CD4-positive, CD25-positive, alpha-beta regulatory T cell (primary cell): ENCODE measurements at regions not wholly inside any gene's neighbourhood (a gene's known extent, or its start where the extent isn't known, plus 50 kb on each side); places are given as distances from the start of the nearest gene placed in this dataset.

ENCODE experiments used
- ATAC-seq, 2 donors: fragments of 150-1000 bp; cut with Tn5 transposase; one replicate each; pipeline ENCODE4 v1.10.0; 2021; ENCODE audit warnings: low read depth in 2 of 2, moderate number of reproducible peaks in 2 of 2, moderate library complexity in 1 of 2
- DNase-seq, 3 donors: peaks; one replicate each; pipeline versions ENCODE4 v3.0.0 to v3.0.0-alpha.2; 2012 to 2022; ENCODE audit warnings: mixed read lengths in 1 of 3
- H3K27ac ChIP-seq: one replicate; pipeline ENCODE4 v1.7.0; 2013; ENCODE audit warnings: mild to moderate bottlenecking, low read length; ENCODE audit not compliant: insufficient read depth, poor library complexity, severe bottlenecking
- H3K27me3 ChIP-seq: one replicate; pipeline ENCODE4 v1.7.0; 2013; ENCODE audit warnings: low read length; ENCODE audit not compliant: control insufficient read depth, insufficient read depth
- H3K36me3 ChIP-seq: one replicate; pipeline ENCODE4 v1.7.0; 2013; ENCODE audit warnings: mild to moderate bottlenecking, low read length, moderate library complexity; ENCODE audit not compliant: control insufficient read depth, insufficient read depth
- H3K4me1 ChIP-seq: 2 replicates; pipeline ENCODE4 v1.7.0; 2013; ENCODE audit warnings: mild to moderate bottlenecking, low read length; ENCODE audit not compliant: insufficient read depth, control insufficient read depth, poor library complexity, severe bottlenecking
- H3K4me3 ChIP-seq: one replicate; pipeline ENCODE4 v1.7.0; 2013; ENCODE audit warnings: low read depth, mild to moderate bottlenecking, low read length, moderate library complexity
- H3K9me3 ChIP-seq, 2 experiments: 1 replicate in 1 of 2; 2 replicates in 1 of 2; pipeline ENCODE4 v1.7.0; 2013; ENCODE audit warnings: low read length in 2 of 2, mild to moderate bottlenecking in 1 of 2, moderate library complexity in 1 of 2; ENCODE audit not compliant: control insufficient read depth in 2 of 2
- H3K27ac Mint-ChIP-seq, 3 donors: one replicate each; pipeline ENCODE4 v1.8.0; 2020 to 2022; ENCODE audit warnings: mild to moderate bottlenecking in 3 of 3, mixed read lengths in 3 of 3, moderate library complexity in 2 of 3
- H3K27me3 Mint-ChIP-seq: one replicate; pipeline ENCODE4 v1.8.0; 2022; ENCODE audit warnings: mild to moderate bottlenecking, mixed read lengths
- H3K36me3 Mint-ChIP-seq: one replicate; pipeline ENCODE4 v1.8.0; 2020; ENCODE audit warnings: mixed read lengths
- H3K4me1 Mint-ChIP-seq, 4 donors: one replicate each; pipeline ENCODE4 v1.8.0; 2020 to 2022; ENCODE audit warnings: mixed read lengths in 4 of 4, mild to moderate bottlenecking in 1 of 4
- H3K4me3 Mint-ChIP-seq, 4 donors: one replicate each; pipeline ENCODE4 v1.8.0; 2020 to 2022; ENCODE audit warnings: mild to moderate bottlenecking in 4 of 4, mixed read lengths in 4 of 4, moderate library complexity in 3 of 4
- H3K9me3 Mint-ChIP-seq, 7 donors: one replicate each; pipeline ENCODE4 v1.8.0; 2020 to 2022; ENCODE audit warnings: mixed read lengths in 7 of 7, mild to moderate bottlenecking in 3 of 7, moderate library complexity in 2 of 7

DNA sequence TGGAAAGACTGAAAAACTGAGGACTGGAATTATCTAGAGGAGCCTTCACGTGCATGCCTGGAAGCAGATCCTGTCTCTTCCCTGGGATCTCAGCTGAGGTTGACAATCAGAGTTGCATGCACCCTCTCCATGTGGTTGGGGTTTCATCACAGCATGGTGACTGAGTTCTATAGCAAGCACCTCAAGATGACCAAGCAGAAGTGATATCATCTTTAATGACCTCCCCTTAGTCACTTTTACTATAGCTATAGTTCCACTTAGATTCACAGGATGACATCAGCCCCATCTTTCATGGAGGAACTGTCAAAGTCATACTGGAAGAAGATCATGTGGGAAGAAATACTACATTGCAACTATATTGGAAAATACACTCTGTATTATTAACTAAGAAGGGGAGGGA is 105.8 kb upstream of the ATXN7L3B start:
- H3K4me3 Mint-ChIP-seq = no peak overlapping the region
- no peak overlapping the region for H3K27ac Mint-ChIP-seq
- no peak overlapping the region for H3K27ac ChIP-seq

DNA sequence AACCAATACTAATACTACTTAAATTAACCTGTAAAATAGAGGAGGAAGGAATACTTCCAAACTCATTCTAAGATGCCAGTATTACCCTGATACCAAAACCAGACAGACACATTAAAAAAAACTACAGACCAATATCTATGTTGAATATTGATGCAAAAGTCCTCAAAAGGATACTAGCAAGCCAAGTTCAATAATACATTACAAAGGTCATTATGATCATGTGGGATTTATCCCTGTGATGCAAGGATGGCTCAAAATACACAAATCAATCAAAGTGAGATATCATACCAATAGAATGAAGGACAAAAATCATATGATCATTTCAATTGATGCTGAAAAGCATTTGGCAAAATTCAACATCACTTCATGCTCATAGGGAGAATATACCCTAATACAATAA is 97.2 kb upstream of the ATXN7L3B start:
- Mint-ChIP-seq H3K9me3 (peaks cover 0 to 6% (median 0%) of the 10 kb centered on the region in 7 donors), H3K4me1 (no peaks in the 10 kb centered on the region), H3K36me3 (no peaks in the 10 kb centered on the region), H3K4me3 (no peak overlapping the region), H3K27ac (no peak overlapping the region), H3K27me3 (no peaks in the 10 kb centered on the region)
- H3K4me1 ChIP-seq = no peaks in the 10 kb centered on the region
- no peak overlapping the region for H3K27ac ChIP-seq
- no peaks in the 10 kb centered on the region for H3K36me3 ChIP-seq
- H3K27me3 ChIP-seq = no peaks in the 10 kb centered on the region
- no peaks in the 10 kb centered on the region for H3K9me3 ChIP-seq
- no peak overlapping the region for H3K4me3 ChIP-seq
- ATAC-seq (no peak), DNase-seq (no peak)

More for the DNA sequence above, 105.8 kb upstream of the ATXN7L3B start:
- Histone ChIP-seq H3K27me3 (no peaks in the 10 kb centered on the region), H3K9me3 (no peaks in the 10 kb centered on the region), H3K4me1 (no peaks in the 10 kb centered on the region), H3K36me3 (no peaks in the 10 kb centered on the region), H3K4me3 (no peak overlapping the region)
- Mint-ChIP-seq H3K9me3 (peaks cover 0 to 11% (median 1%) of the 10 kb centered on the region in 7 donors), H3K27me3 (no peaks in the 10 kb centered on the region), H3K4me1 (no peaks in the 10 kb centered on the region), H3K36me3 (no peaks in the 10 kb centered on the region)
- ATAC-seq = no peak
- DNase-seq = no peak

DNA sequence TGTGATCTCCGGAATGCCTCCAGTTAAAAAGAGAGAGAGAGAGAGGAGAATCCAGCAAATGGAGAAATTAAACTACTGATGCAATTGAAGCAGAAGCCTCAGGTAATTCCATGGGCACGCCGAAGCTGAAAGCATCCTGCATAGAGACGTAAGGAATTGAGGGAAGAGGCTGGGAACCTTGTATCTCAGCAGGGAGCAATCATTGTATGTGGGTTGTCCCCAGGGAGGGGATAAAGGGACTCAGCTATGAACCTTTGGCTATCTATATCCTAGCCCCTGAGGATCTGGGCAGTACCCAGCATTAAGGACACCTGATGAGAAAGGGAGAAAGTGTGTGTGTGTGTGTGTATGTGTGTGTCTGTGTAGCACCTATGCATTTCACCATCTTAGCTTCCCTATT is 95.8 kb upstream of the ATXN7L3B start:
- H3K4me1 Mint-ChIP-seq = no peaks in the 10 kb centered on the region
- H3K27ac ChIP-seq = no peak overlapping the region
- no peaks in the 10 kb centered on the region for H3K36me3 ChIP-seq
- no peaks in the 10 kb centered on the region for H3K27me3 ChIP-seq
- no peak overlapping the region for H3K27ac Mint-ChIP-seq
- H3K4me1 ChIP-seq = no peaks in the 10 kb centered on the region
- H3K36me3 Mint-ChIP-seq = no peaks in the 10 kb centered on the region
- H3K27me3 Mint-ChIP-seq = no peaks in the 10 kb centered on the region
- ATAC-seq (no peak), DNase-seq (no peak)
- no peaks in the 10 kb centered on the region for H3K9me3 ChIP-seq
- H3K9me3 Mint-ChIP-seq = peaks cover 0 to 1% (median 0%) of the 10 kb centered on the region in 7 donors
- no peak overlapping the region for H3K4me3 Mint-ChIP-seq
- no peak overlapping the region for H3K4me3 ChIP-seq

DNA sequence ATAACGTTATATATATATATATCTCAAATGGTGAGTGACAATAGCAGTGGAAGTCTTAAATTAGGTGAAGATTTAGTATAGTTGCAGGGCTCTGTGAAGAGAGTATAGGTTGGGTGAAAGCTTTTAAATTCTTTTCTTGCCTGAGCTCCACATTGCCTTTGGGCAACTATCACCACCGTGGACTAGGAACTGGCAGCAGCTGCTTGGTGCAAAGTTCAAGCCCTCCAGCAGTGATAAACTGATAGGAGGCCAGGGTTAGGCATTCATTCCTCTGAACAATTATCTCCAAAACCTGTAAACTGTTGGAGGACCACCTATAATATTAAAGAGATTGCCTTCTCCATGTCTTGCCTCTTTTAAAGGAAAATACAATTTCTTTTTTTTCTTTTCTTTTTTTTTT is 91.2 kb upstream of the ATXN7L3B start:
- Mint-ChIP-seq H3K27me3 (peaks cover 6% of the 10 kb centered on the region), H3K9me3 (peaks cover 0 to 1% (median 0%) of the 10 kb centered on the region in 7 donors), H3K4me3 (no peak overlapping the region), H3K27ac (no peak overlapping the region), H3K4me1 (no peaks in the 10 kb centered on the region), H3K36me3 (no peaks in the 10 kb centered on the region)
- no peak for DNase-seq
- Histone ChIP-seq H3K36me3 (no peaks in the 10 kb centered on the region), H3K27me3 (no peaks in the 10 kb centered on the region), H3K9me3 (no peaks in the 10 kb centered on the region), H3K27ac (no peak overlapping the region), H3K4me1 (no peaks in the 10 kb centered on the region), H3K4me3 (no peak overlapping the region)
- ATAC-seq = no peak

DNA sequence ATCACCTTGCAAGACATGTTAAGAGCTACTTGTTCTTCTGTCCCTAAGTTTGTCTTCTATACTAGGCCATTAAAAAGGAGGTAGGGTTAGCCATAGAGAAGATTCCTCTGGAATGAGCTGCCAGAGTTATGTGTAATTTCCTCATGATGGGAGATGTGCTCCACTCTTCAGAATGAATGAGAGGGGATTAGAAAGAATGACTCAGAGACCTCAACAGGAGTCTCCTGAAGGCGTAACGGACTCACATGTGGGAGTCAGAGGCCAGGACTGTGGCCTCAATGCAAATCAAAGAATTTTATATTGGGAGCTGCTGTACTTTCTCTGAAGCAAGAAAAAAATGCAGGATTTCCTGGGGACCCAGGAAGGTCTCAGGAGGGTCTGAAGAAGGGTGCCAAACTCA is 87.8 kb upstream of the ATXN7L3B start:
- Histone ChIP-seq H3K27me3 (no peaks in the 10 kb centered on the region), H3K36me3 (no peaks in the 10 kb centered on the region), H3K4me1 (no peaks in the 10 kb centered on the region), H3K9me3 (no peaks in the 10 kb centered on the region), H3K27ac (no peak overlapping the region), H3K4me3 (no peak overlapping the region)
- H3K4me1 Mint-ChIP-seq = no peaks in the 10 kb centered on the region
- H3K27me3 Mint-ChIP-seq = peaks cover 6% of the 10 kb centered on the region
- DNase-seq (no peak), ATAC-seq (no peak)
- no peak overlapping the region for H3K4me3 Mint-ChIP-seq
- H3K27ac Mint-ChIP-seq = no peak overlapping the region
- H3K36me3 Mint-ChIP-seq = no peaks in the 10 kb centered on the region
- peaks cover 0 to 1% (median 0%) of the 10 kb centered on the region in 7 donors for H3K9me3 Mint-ChIP-seq

DNA sequence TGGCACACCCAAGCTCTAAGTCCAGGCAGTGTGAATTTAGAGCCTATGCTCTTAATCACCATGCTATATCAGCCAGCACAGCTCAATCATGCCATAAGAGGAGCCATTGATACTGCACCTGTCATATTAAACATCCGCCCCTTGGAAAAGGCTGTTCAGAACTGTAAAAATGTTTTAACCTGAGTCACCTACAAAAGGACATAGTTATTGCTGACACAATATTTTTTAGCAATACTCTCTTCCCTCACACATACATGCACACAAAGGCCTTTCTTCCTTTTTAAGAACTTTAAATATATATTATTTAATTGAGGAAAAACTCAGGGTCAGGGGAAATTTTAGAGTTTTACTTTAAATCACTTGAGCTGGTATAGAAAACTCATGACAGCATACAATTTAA is 83.5 kb upstream of the ATXN7L3B start:
- H3K27ac Mint-ChIP-seq = no peak overlapping the region
- H3K36me3 Mint-ChIP-seq = no peaks in the 10 kb centered on the region
- H3K9me3 ChIP-seq = no peaks in the 10 kb centered on the region
- no peaks in the 10 kb centered on the region for H3K27me3 Mint-ChIP-seq
- DNase-seq (no peak), ATAC-seq (no peak)
- H3K4me1 Mint-ChIP-seq = peaks cover 0 to 2% (median 0%) of the 10 kb centered on the region in 4 donors
- H3K9me3 Mint-ChIP-seq = no peaks in the 10 kb centered on the region
- no peaks in the 10 kb centered on the region for H3K4me1 ChIP-seq
- no peak overlapping the region for H3K27ac ChIP-seq
- no peak overlapping the region for H3K4me3 Mint-ChIP-seq
- H3K36me3 ChIP-seq = no peaks in the 10 kb centered on the region
- no peak overlapping the region for H3K4me3 ChIP-seq
- H3K27me3 ChIP-seq = no peaks in the 10 kb centered on the region

DNA sequence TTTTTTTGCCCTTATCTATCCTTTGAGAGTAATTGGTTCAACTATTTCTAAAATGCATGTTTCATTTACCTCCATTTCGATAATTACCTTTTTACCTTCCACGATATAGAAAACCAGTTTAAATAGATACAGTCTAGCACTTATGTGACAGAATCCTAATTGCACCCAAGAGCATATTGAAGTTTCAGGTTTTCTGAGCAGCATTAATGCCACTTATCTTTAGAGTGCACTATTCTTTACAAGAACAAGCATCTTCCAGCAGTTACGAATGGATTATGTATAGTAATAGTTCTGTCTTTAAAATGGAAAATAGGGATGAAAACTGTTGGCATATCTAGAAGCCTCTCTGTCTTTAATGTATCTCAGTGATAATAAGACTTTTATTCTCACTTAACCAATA is 82.2 kb upstream of the ATXN7L3B start:
- Histone ChIP-seq H3K27ac (no peak overlapping the region), H3K36me3 (no peaks in the 10 kb centered on the region), H3K9me3 (no peaks in the 10 kb centered on the region), H3K27me3 (no peaks in the 10 kb centered on the region), H3K4me1 (no peaks in the 10 kb centered on the region), H3K4me3 (no peak overlapping the region)
- ATAC-seq (no peak), DNase-seq (no peak)
- no peaks in the 10 kb centered on the region for H3K27me3 Mint-ChIP-seq
- no peaks in the 10 kb centered on the region for H3K36me3 Mint-ChIP-seq
- H3K4me1 Mint-ChIP-seq = peaks cover 0 to 2% (median 0%) of the 10 kb centered on the region in 4 donors
- no peak overlapping the region for H3K27ac Mint-ChIP-seq
- H3K9me3 Mint-ChIP-seq = no peaks in the 10 kb centered on the region
- H3K4me3 Mint-ChIP-seq = no peak overlapping the region

DNA sequence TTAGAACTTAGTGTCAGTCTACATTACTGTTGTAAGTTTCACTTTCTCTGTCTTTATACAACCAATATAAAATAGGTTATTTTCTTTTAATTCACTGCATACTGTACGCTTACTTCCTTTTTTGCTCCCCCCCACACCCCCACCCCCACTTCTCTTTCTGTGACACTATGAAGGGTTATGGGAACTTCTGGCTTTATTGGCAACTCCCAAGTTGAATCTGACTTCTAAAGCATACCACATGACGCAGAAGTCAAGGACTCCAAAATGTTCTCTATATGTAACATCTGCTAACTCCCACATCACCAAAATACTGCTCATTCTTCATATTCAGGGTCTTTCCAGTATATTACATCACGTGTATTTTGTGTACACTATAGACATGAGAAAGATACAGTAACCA is 81.2 kb upstream of the ATXN7L3B start:
- DNase-seq (no peak), ATAC-seq (no peak)
- H3K4me3 ChIP-seq = no peak overlapping the region
- H3K4me1 ChIP-seq = no peaks in the 10 kb centered on the region
- no peaks in the 10 kb centered on the region for H3K9me3 Mint-ChIP-seq
- H3K27me3 ChIP-seq = no peaks in the 10 kb centered on the region
- H3K4me1 Mint-ChIP-seq = peaks cover 0 to 2% (median 0%) of the 10 kb centered on the region in 4 donors
- H3K27ac Mint-ChIP-seq = no peak overlapping the region
- no peak overlapping the region for H3K27ac ChIP-seq
- H3K36me3 ChIP-seq = no peaks in the 10 kb centered on the region
- H3K36me3 Mint-ChIP-seq = no peaks in the 10 kb centered on the region
- no peaks in the 10 kb centered on the region for H3K9me3 ChIP-seq
- no peak overlapping the region for H3K4me3 Mint-ChIP-seq
- no peaks in the 10 kb centered on the region for H3K27me3 Mint-ChIP-seq
